Upper lobe of left lung (tissue), 6 donors: ENCODE measurements at regions not wholly inside any gene's neighbourhood (a gene's known extent, or its start where the extent isn't known, plus 50 kb on each side); places are given as distances from the start of the nearest gene placed in this dataset.
"Not testable (repeated sequence)": the region's sequence is repeated elsewhere in the genome, so short reads cannot be mapped to it uniquely, and the experiment has no call there.

ENCODE experiments used
- ATAC-seq, 2 donors: fragments of 200-7000 bp; cut with Tn5 transposase; one replicate each; pipeline ENCODE4 v1.9.1; 2022; ENCODE audit warnings: mild to moderate bottlenecking in 2 of 2, moderate library complexity in 2 of 2; ENCODE audit not compliant: low FRiP score in 2 of 2
- DNase-seq, 2 donors: peaks; one replicate each; pipeline ENCODE4 v3.0.0-alpha.2; 2019 to 2020
- H3K27ac ChIP-seq, 4 donors: fragments of 200-600 bp; sonication (generic); one replicate each; pipeline ENCODE4 v1.5.1; 2016 to 2019
- H3K27me3 ChIP-seq, 4 donors: fragments of 200-600 bp; sonication (generic); one replicate each; pipeline ENCODE4 v1.5.1; 2017 to 2019
- H3K36me3 ChIP-seq, 4 donors: fragments of 200-600 bp; sonication (generic); one replicate each; pipeline ENCODE4 v1.5.1; 2016 to 2019
- H3K4me1 ChIP-seq, 4 donors: fragments of 200-600 bp; sonication (generic); one replicate each; pipeline ENCODE4 v1.5.1; 2018 to 2019
- H3K4me3 ChIP-seq, 4 donors: fragments of 200-600 bp; sonication (generic); one replicate each; pipeline ENCODE4 v1.5.1; 2017 to 2019; ENCODE audit warnings: mild to moderate bottlenecking in 2 of 4, moderate library complexity in 1 of 4
- H3K9me3 ChIP-seq, 4 donors: fragments of 200-600 bp; sonication (generic); one replicate each; pipeline ENCODE4 v1.5.1; 2018 to 2019
- EP300 ChIP-seq, 4 donors: sonication (generic); formaldehyde crosslinking; IDR thresholded peaks; one replicate each; pipeline ENCODE4 v1.5.1; 2017; ENCODE audit warnings: antibody characterized with exemption in 4 of 4, control low read depth in 2 of 4
- POLR2A ChIP-seq, 4 donors: fragments of 450-650 bp; IDR thresholded peaks; one replicate each; pipeline ENCODE4 v1.5.1; 2016 to 2017; ENCODE audit warnings: antibody characterized with exemption in 4 of 4, mild to moderate bottlenecking in 2 of 4
- POLR2AphosphoS5 ChIP-seq, 2 donors: sonication (generic); formaldehyde crosslinking; IDR thresholded peaks; one replicate each; pipeline ENCODE4 v1.5.1; 2017; ENCODE audit warnings: antibody characterized with exemption in 2 of 2
- WGBS, 2 donors: methylation state at CpG; one replicate each; pipeline ENCODE4 v1.1.5; 2017 to 2018; 5-methylcytosine and 5-hydroxymethylcytosine counted together
- TF ChIP-seq, protein P1 (sequence below), 6 experiments: fragments of 450-650 bp in 4 of 6; fragments of 200-600 bp in 2 of 6; sonication (generic) in 2 of 6; IDR thresholded peaks; one replicate each; pipeline ENCODE4 v1.5.1; 2016 to 2019; ENCODE audit warnings: antibody characterized with exemption in 6 of 6
- donor health status: DM: no; HTN: no; CAD: no; lungs with moderate emphysema.
- donor health status: DM: no; HTN: yes; CAD: no; lungs with severe emphysema.

GRCh38 chr13:73168226-73168952 lies 109.6 kb downstream of the KLF5 start:
- TF ChIP-seq, protein P1, sequence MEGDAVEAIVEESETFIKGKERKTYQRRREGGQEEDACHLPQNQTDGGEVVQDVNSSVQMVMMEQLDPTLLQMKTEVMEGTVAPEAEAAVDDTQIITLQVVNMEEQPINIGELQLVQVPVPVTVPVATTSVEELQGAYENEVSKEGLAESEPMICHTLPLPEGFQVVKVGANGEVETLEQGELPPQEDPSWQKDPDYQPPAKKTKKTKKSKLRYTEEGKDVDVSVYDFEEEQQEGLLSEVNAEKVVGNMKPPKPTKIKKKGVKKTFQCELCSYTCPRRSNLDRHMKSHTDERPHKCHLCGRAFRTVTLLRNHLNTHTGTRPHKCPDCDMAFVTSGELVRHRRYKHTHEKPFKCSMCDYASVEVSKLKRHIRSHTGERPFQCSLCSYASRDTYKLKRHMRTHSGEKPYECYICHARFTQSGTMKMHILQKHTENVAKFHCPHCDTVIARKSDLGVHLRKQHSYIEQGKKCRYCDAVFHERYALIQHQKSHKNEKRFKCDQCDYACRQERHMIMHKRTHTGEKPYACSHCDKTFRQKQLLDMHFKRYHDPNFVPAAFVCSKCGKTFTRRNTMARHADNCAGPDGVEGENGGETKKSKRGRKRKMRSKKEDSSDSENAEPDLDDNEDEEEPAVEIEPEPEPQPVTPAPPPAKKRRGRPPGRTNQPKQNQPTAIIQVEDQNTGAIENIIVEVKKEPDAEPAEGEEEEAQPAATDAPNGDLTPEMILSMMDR (IDR thresholded peaks at IDR 0.05), result no peak
- TF ChIP-seq POLR2AphosphoS5 (IDR thresholded peaks at IDR 0.05) (no peak), POLR2A (IDR thresholded peaks at IDR 0.05) (no peak), EP300 (IDR thresholded peaks at IDR 0.05) (no peak)
- no peak overlapping the region for H3K27ac ChIP-seq
- H3K4me1 ChIP-seq, result no peaks in the 10 kb centered on the region
- no peak for DNase-seq
- no peak overlapping the region for H3K4me3 ChIP-seq
- H3K27me3 ChIP-seq, result no peaks in the 10 kb centered on the region
- WGBS, 2 donors, result 73 to 75% methylated on average over 1 of the region's 1 CpG
- H3K9me3 ChIP-seq, result no peaks in the 10 kb centered on the region
- H3K36me3 ChIP-seq, result no peaks in the 10 kb centered on the region
- no peak for ATAC-seq

GRCh38 chr13:73167028-73167820 lies 108.4 kb downstream of the KLF5 start:
- ATAC-seq (no peak), DNase-seq (no peak)
- Histone ChIP-seq H3K4me1 (no peaks in the 10 kb centered on the region), H3K27ac (no peak overlapping the region), H3K27me3 (no peaks in the 10 kb centered on the region), H3K9me3 (no peaks in the 10 kb centered on the region), H3K36me3 (no peaks in the 10 kb centered on the region), H3K4me3 (no peak overlapping the region)
- WGBS, 2 donors, result 55 to 62% methylated on average over 4 of the region's 4 CpGs
- TF ChIP-seq EP300 (IDR thresholded peaks at IDR 0.05) (no peak), POLR2A (IDR thresholded peaks at IDR 0.05) (no peak), POLR2AphosphoS5 (IDR thresholded peaks at IDR 0.05) (no peak)
- TF ChIP-seq, protein P1 (IDR thresholded peaks at IDR 0.05), result no peak

DNA sequence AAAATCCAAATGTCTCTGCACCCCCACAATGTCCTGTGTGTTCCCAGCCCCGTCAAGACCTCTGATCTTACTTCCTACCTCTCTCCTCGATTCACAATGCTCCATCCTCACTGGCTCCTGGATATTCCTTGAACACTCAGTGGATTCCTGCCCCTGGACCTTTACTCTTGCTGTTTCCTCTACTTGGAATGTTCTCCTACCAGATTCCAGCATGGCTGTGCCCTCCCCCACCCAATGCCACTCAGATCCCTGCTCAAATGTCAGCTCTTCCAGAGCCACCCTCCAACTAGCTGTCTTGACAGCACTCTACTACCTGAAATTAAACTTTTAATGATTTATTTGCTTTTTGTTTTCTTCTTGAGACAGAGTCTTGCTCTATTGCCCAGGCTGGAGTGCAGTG lies 107.4 kb downstream of the KLF5 start:
- no peaks in the 10 kb centered on the region for H3K4me1 ChIP-seq
- ATAC-seq (no peak), DNase-seq (no peak)
- H3K4me3 ChIP-seq, result no peak overlapping the region
- no peaks in the 10 kb centered on the region for H3K9me3 ChIP-seq
- 81 to 91% methylated on average over 2 of the region's 2 CpGs for WGBS, 2 donors
- H3K27me3 ChIP-seq, result no peaks in the 10 kb centered on the region
- H3K36me3 ChIP-seq, result no peaks in the 10 kb centered on the region
- no peak for TF ChIP-seq POLR2AphosphoS5 (IDR thresholded peaks at IDR 0.05)
- TF ChIP-seq, protein P1 (IDR thresholded peaks at IDR 0.05), result no peak
- TF ChIP-seq EP300 (IDR thresholded peaks at IDR 0.05), result no peak
- no peak for TF ChIP-seq POLR2A (IDR thresholded peaks at IDR 0.05)
- no peak overlapping the region for H3K27ac ChIP-seq

GRCh38 chr13:73162912-73163911 lies 104.4 kb downstream of the KLF5 start:
- Histone ChIP-seq H3K36me3 (no peaks in the 10 kb centered on the region), H3K27ac (no peak overlapping the region), H3K9me3 (no peaks in the 10 kb centered on the region), H3K4me3 (no peak overlapping the region), H3K27me3 (no peaks in the 10 kb centered on the region), H3K4me1 (no peaks in the 10 kb centered on the region)
- ATAC-seq (no peak), DNase-seq (no peak)
- no peak for TF ChIP-seq POLR2AphosphoS5 (IDR thresholded peaks at IDR 0.05)
- TF ChIP-seq POLR2A (IDR thresholded peaks at IDR 0.05), result no peak
- TF ChIP-seq, protein P1 (IDR thresholded peaks at IDR 0.05), result no peak
- no peak for TF ChIP-seq EP300 (IDR thresholded peaks at IDR 0.05)
- 84 to 86% methylated on average over 2 of the region's 2 CpGs for WGBS, 2 donors

GRCh38 chr13:73160371-73161031 lies 101.7 kb downstream of the KLF5 start:
- DNase-seq, result not testable (repeated sequence)

More at GRCh38 chr13:73160371-73161031, 101.7 kb downstream of the KLF5 start:
- not testable (repeated sequence) for H3K9me3 ChIP-seq, H3K27me3 ChIP-seq, H3K27ac ChIP-seq, H3K4me3 ChIP-seq, H3K4me1 ChIP-seq, H3K36me3 ChIP-seq, ATAC-seq
- WGBS, 2 donors, result 88 to 91% methylated on average over 5 of the region's 5 CpGs
